ENCODE measurements at regions not wholly inside any gene's neighbourhood (a gene's known extent, or its start where the extent isn't known, plus 50 kb on each side); places are given as distances from the start of the nearest gene placed in this dataset.

DNA sequence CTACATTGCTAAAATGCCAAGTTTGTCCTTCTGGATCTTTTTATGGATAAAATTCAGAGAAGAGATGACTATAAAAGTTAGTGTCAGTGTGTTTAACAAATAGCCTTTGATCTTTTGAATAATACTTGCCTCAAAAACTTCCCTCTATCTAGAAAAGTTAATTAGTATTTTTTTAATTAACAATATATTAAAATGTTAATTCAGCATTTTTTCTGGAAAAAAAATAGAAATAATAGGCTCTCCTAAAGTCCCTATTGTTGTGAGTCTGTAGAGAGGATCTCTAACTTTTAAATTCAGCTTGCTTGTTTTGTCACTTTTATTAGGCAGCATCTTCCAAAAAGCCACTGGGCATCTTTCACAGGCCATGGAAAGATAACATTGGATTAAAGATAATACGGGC lies 435.2 kb upstream of the RASGEF1B start:
- Mint-ChIP-seq H3K9me3 (no peaks in the 10 kb centered on the region), H3K27ac (no peak overlapping the region), H3K4me3 (no peak overlapping the region), H3K4me1 (no peaks in the 10 kb centered on the region), H3K27me3 (ENCODE audit: low read depth in 2 of 2) (peaks cover 8 to 10% of the 10 kb centered on the region in 2 donors), H3K36me3 (no peaks in the 10 kb centered on the region)
- no peaks in the 10 kb centered on the region for H3K4me1 ChIP-seq (ENCODE audit: control insufficient read depth, insufficient read depth, low read length)
- ATAC-seq (no peak), DNase-seq (no peak)
- TF ChIP-seq, protein P1, sequence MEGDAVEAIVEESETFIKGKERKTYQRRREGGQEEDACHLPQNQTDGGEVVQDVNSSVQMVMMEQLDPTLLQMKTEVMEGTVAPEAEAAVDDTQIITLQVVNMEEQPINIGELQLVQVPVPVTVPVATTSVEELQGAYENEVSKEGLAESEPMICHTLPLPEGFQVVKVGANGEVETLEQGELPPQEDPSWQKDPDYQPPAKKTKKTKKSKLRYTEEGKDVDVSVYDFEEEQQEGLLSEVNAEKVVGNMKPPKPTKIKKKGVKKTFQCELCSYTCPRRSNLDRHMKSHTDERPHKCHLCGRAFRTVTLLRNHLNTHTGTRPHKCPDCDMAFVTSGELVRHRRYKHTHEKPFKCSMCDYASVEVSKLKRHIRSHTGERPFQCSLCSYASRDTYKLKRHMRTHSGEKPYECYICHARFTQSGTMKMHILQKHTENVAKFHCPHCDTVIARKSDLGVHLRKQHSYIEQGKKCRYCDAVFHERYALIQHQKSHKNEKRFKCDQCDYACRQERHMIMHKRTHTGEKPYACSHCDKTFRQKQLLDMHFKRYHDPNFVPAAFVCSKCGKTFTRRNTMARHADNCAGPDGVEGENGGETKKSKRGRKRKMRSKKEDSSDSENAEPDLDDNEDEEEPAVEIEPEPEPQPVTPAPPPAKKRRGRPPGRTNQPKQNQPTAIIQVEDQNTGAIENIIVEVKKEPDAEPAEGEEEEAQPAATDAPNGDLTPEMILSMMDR (IDR thresholded peaks at IDR 0.05), result no peak
- H3K27me3 ChIP-seq (ENCODE audit: control insufficient read depth, insufficient read depth, low read length), result no peaks in the 10 kb centered on the region
- H3K9me3 ChIP-seq (ENCODE audit: control insufficient read depth, insufficient read depth, low read length), result no peaks in the 10 kb centered on the region
- H3K4me3 ChIP-seq (ENCODE audit: low read length), result no peak overlapping the region
- WGBS (ENCODE audit: insufficient coverage), result 100% methylated on average over 1 of the region's 1 CpG
- intact Hi-C loops (cut with micrococcal nuclease), result no loop called here
- H3K27ac ChIP-seq (ENCODE audit: low read length), result no peak overlapping the region
- H3K36me3 ChIP-seq (ENCODE audit: control insufficient read depth, insufficient read depth, low read length), result no peaks in the 10 kb centered on the region

DNA sequence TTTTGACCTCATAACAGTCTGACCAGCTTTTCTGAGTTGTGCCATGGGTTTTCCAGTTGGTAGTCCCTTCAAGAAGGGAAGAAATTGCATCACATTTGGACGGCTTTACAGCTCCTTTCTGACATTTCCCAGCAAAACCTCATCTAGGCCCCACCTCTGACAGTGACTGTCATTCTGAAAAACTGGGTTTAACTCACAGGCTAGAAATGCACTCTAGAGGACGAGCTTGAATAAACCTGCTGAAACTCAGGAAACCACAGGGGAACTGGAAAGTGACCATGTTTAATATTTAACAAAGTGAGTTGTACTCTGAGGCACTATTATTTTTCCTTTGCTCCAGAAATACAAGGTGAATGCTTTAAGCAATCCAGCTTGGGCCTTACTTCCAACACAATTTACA lies 434.3 kb upstream of the RASGEF1B start:
- Mint-ChIP-seq H3K4me1 (no peaks in the 10 kb centered on the region), H3K27me3 (ENCODE audit: low read depth in 2 of 2) (peaks cover 14 to 15% of the 10 kb centered on the region in 2 donors), H3K36me3 (no peaks in the 10 kb centered on the region), H3K9me3 (no peaks in the 10 kb centered on the region), H3K4me3 (no peak overlapping the region), H3K27ac (no peak overlapping the region)
- intact Hi-C loops (cut with micrococcal nuclease), result no loop called here
- no peaks in the 10 kb centered on the region for H3K4me1 ChIP-seq (ENCODE audit: control insufficient read depth, insufficient read depth, low read length)
- 8% methylated on average over 2 of the region's 2 CpGs for WGBS (ENCODE audit: insufficient coverage)
- H3K36me3 ChIP-seq (ENCODE audit: control insufficient read depth, insufficient read depth, low read length), result no peaks in the 10 kb centered on the region
- H3K4me3 ChIP-seq (ENCODE audit: low read length), result no peak overlapping the region
- H3K27ac ChIP-seq (ENCODE audit: low read length), result no peak overlapping the region
- H3K9me3 ChIP-seq (ENCODE audit: control insufficient read depth, insufficient read depth, low read length), result no peaks in the 10 kb centered on the region
- ATAC-seq, result no peak
- H3K27me3 ChIP-seq (ENCODE audit: control insufficient read depth, insufficient read depth, low read length), result no peaks in the 10 kb centered on the region
- DNase-seq, result no peak
- TF ChIP-seq, protein P1 (IDR thresholded peaks at IDR 0.05), result no peak

DNA sequence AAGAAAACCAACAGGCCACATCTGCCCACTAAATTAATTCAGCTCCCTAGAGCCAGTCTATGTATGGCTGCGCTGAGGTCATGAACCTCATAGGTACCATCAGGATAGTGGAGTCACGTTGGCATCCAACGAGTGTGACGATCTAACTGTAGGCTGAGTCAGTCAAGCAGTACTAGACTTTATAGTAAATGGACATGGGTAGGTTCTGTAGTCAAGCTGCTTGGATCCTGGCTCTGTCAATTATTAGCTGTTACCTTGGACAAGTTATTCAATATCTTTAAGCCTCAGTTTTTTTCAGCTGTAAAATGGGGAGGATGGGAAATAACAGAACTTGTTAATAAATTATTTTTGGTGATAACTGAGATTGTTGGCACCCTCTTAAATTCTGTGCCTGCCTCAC lies 432.4 kb upstream of the RASGEF1B start:
- DNase-seq, result no peak
- H3K9me3 ChIP-seq (ENCODE audit: control insufficient read depth, insufficient read depth, low read length), result no peaks in the 10 kb centered on the region
- H3K27me3 ChIP-seq (ENCODE audit: control insufficient read depth, insufficient read depth, low read length), result no peaks in the 10 kb centered on the region
- Mint-ChIP-seq H3K27me3 (ENCODE audit: low read depth in 2 of 2) (peaks cover 14 to 15% of the 10 kb centered on the region in 2 donors), H3K4me3 (no peak overlapping the region), H3K4me1 (no peaks in the 10 kb centered on the region), H3K27ac (no peak overlapping the region), H3K36me3 (no peaks in the 10 kb centered on the region), H3K9me3 (no peaks in the 10 kb centered on the region)
- no peaks in the 10 kb centered on the region for H3K4me1 ChIP-seq (ENCODE audit: control insufficient read depth, insufficient read depth, low read length)
- ATAC-seq, result no peak
- WGBS (ENCODE audit: insufficient coverage), result 95% methylated on average over 4 of the region's 4 CpGs
- H3K4me3 ChIP-seq (ENCODE audit: low read length), result no peak overlapping the region
- intact Hi-C loops (cut with micrococcal nuclease), result no loop called here
- no peaks in the 10 kb centered on the region for H3K36me3 ChIP-seq (ENCODE audit: control insufficient read depth, insufficient read depth, low read length)
- TF ChIP-seq, protein P1 (IDR thresholded peaks at IDR 0.05), result no peak
- H3K27ac ChIP-seq (ENCODE audit: low read length), result no peak overlapping the region

DNA sequence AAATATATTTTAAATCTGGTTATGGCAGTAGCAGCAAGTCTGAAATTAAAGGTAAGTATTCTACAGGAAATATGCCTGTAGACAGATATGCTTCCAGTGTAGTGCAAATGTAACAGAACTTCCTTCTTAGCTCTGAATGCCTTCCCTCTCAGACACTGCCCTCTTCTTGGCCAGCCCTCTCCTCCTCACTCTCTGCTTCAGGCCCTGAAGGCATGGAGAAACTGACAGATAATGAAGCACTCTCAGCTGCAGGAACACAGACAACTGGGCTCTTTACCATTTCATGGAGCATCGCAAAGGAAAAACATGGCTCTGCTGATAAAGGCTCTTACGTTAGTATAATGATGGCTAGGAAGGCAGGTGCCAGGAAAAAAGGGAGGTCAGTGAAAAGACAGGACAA lies 431.5 kb upstream of the RASGEF1B start:
- 94% methylated on average over 2 of the region's 2 CpGs for WGBS (ENCODE audit: insufficient coverage)
- H3K36me3 ChIP-seq (ENCODE audit: control insufficient read depth, insufficient read depth, low read length), result no peaks in the 10 kb centered on the region
- intact Hi-C loops (cut with micrococcal nuclease), result no loop called here
- no peaks in the 10 kb centered on the region for H3K9me3 ChIP-seq (ENCODE audit: control insufficient read depth, insufficient read depth, low read length)
- H3K4me3 Mint-ChIP-seq, result no peak overlapping the region
- TF ChIP-seq, protein P1 (IDR thresholded peaks at IDR 0.05), result no peak
- no peaks in the 10 kb centered on the region for H3K4me1 ChIP-seq (ENCODE audit: control insufficient read depth, insufficient read depth, low read length)
- H3K9me3 Mint-ChIP-seq, result no peaks in the 10 kb centered on the region
- H3K36me3 Mint-ChIP-seq, result no peaks in the 10 kb centered on the region
- H3K27ac ChIP-seq (ENCODE audit: low read length), result no peak overlapping the region
- DNase-seq (no peak), ATAC-seq (no peak)
- no peaks in the 10 kb centered on the region for H3K4me1 Mint-ChIP-seq
- H3K27ac Mint-ChIP-seq, result no peak overlapping the region
- peaks cover 11 to 15% of the 10 kb centered on the region in 2 donors for H3K27me3 Mint-ChIP-seq (ENCODE audit: low read depth in 2 of 2)
- H3K27me3 ChIP-seq (ENCODE audit: control insufficient read depth, insufficient read depth, low read length), result no peaks in the 10 kb centered on the region
- H3K4me3 ChIP-seq (ENCODE audit: low read length), result no peak overlapping the region

Data from natural killer cell (primary cell).